GM23248 (cell line): ENCODE measurements at regions not wholly inside any gene's neighbourhood (a gene's known extent, or its start where the extent isn't known, plus 50 kb on each side); places are given as distances from the start of the nearest gene placed in this dataset.

ENCODE experiments used
- DNase-seq: peaks from one replicate; pipeline ENCODE4 v3.0.0-alpha.2; 2015
- H2AFZ ChIP-seq: fragments of 200-600 bp; sonication (generic); 2 replicates; pipeline ENCODE4 v1.6.1; 2016; ENCODE audit warnings: antibody characterized with exemption
- H3F3A ChIP-seq: fragments of 200-600 bp; sonication (generic); 2 replicates; pipeline ENCODE4 v1.6.1; 2016; ENCODE audit warnings: mild to moderate bottlenecking, antibody characterized with exemption, mixed run types; ENCODE audit not compliant: insufficient read depth
- H3K27ac ChIP-seq: fragments of 200-600 bp; sonication (generic); 2 replicates; pipeline ENCODE4 v1.5.1; 2016; ENCODE audit warnings: mild to moderate bottlenecking
- H3K27me3 ChIP-seq: fragments of 200-600 bp; sonication (generic); replicated peaks from 2 replicates; pipeline ENCODE4 v1.6.1; 2016; ENCODE audit warnings: mild to moderate bottlenecking; ENCODE audit not compliant: insufficient read depth
- H3K36me3 ChIP-seq: fragments of 200-600 bp; sonication (generic); 2 replicates; pipeline ENCODE4 v1.6.1; 2016; ENCODE audit warnings: low read depth, mild to moderate bottlenecking
- H3K4me1 ChIP-seq: fragments of 200-600 bp; sonication (generic); 2 replicates; pipeline ENCODE4 v1.6.1; 2016; ENCODE audit warnings: mild to moderate bottlenecking; ENCODE audit not compliant: insufficient read depth
- H3K4me2 ChIP-seq: fragments of 200-600 bp; sonication (generic); one replicate; pipeline ENCODE4 v1.6.1; 2016; ENCODE audit warnings: mild to moderate bottlenecking; ENCODE audit not compliant: unreplicated experiment
- H3K4me3 ChIP-seq: fragments of 200-600 bp; sonication (generic); 2 replicates; pipeline ENCODE4 v1.5.1; 2016; ENCODE audit warnings: mild to moderate bottlenecking
- H3K79me2 ChIP-seq: fragments of 200-600 bp; sonication (generic); 2 replicates; pipeline ENCODE4 v1.6.1; 2016; ENCODE audit warnings: mild to moderate bottlenecking; ENCODE audit not compliant: insufficient read depth
- H3K9ac ChIP-seq: fragments of 200-600 bp; sonication (generic); 2 replicates; pipeline ENCODE4 v1.6.1; 2016; ENCODE audit warnings: mild to moderate bottlenecking
- H3K9me2 ChIP-seq: fragments of 200-600 bp; sonication (generic); 2 replicates; pipeline ENCODE4 v1.6.1; 2016; ENCODE audit warnings: mixed run types, mild to moderate bottlenecking, moderate library complexity; ENCODE audit not compliant: insufficient read depth
- H3K9me3 ChIP-seq: fragments of 200-600 bp; sonication (generic); one replicate; pipeline ENCODE4 v1.6.1; 2017; ENCODE audit warnings: low read depth
- H4K20me1 ChIP-seq: fragments of 200-600 bp; sonication (generic); 2 replicates; pipeline ENCODE4 v1.6.0; 2016; ENCODE audit not compliant: insufficient read depth
- EZH2 ChIP-seq: fragments of 200-600 bp; sonication (generic); IDR thresholded peaks from 2 replicates; pipeline ENCODE4 v1.6.1; 2018; ENCODE audit warnings: antibody characterized with exemption, mild to moderate bottlenecking; ENCODE audit not compliant: insufficient read depth, poor library complexity, severe bottlenecking
- EZH2phosphoT487 ChIP-seq: fragments of 200-600 bp; sonication (generic); IDR thresholded peaks from 2 replicates; pipeline ENCODE4 v1.6.1; 2018; ENCODE audit warnings: antibody characterized with exemption, moderate library complexity, mild to moderate bottlenecking, low read depth; ENCODE audit not compliant: insufficient read depth
- WGBS, 2 experiments: methylation state at CpG; one replicate each; pipeline ENCODE4 v1.1.6; 2015 to 2017; ENCODE audit warnings: low lambda C conversion rate in 2 of 2, low coverage in 1 of 2; ENCODE audit errors: missing lambda C conversion rate in 2 of 2; 5-methylcytosine and 5-hydroxymethylcytosine counted together
- in situ Hi-C: fragments of 300-500 bp; cut with MboI; formaldehyde crosslinking; loops from 2 replicates; pipeline ENCODE4 v1.15.0; 2020

- Histone ChIP-seq H3K9me3 (no peaks in the 10 kb centered on the region), H4K20me1 (no peaks in the 10 kb centered on the region), H3K36me3 (no peaks in the 10 kb centered on the region), H3K4me2 (no peak overlapping the region), H3K9ac (no peak overlapping the region), H3K27me3 (no peaks in the 10 kb centered on the region), H3K9me2 (no peaks in the 10 kb centered on the region), H3F3A (no peaks in the 10 kb centered on the region), H2AFZ (no peak overlapping the region), H3K4me1 (no peaks in the 10 kb centered on the region), H3K79me2 (no peaks in the 10 kb centered on the region), H3K4me3 (no peak overlapping the region), H3K27ac (no peak overlapping the region)
- no peak for DNase-seq
- no peak for TF ChIP-seq EZH2
- TF ChIP-seq EZH2phosphoT487: no peak
- in situ Hi-C loops: no loop called here
- WGBS, 2 experiments: 31 to 33% methylated on average over 3 of the region's 3 CpGs
Measured at GRCh38 chr10:45147000-45147399, 146.3 kb downstream of the ZNF22 start.

GRCh38 chr10:45150997-45151396, 150.3 kb downstream of the ZNF22 start:
- Histone ChIP-seq H3K36me3 (no peaks in the 10 kb centered on the region), H3K27me3 (no peaks in the 10 kb centered on the region), H3F3A (no peaks in the 10 kb centered on the region), H3K4me1 (no peaks in the 10 kb centered on the region), H4K20me1 (no peaks in the 10 kb centered on the region), H3K27ac (no peak overlapping the region), H2AFZ (no peak overlapping the region), H3K4me3 (no peak overlapping the region), H3K9me3 (no peaks in the 10 kb centered on the region), H3K79me2 (no peaks in the 10 kb centered on the region), H3K9ac (no peak overlapping the region), H3K9me2 (no peaks in the 10 kb centered on the region), H3K4me2 (no peak overlapping the region)
- TF ChIP-seq EZH2 (no peak), EZH2phosphoT487 (no peak)
- no peak for DNase-seq
- 73 to 79% methylated on average over 9 of the region's 9 CpGs for WGBS, 2 experiments
- in situ Hi-C loops: no loop called here

GRCh38 chr10:45151467-45152214, 150.9 kb downstream of the ZNF22 start:
- Histone ChIP-seq H3K36me3 (no peaks in the 10 kb centered on the region), H3K9me3 (no peaks in the 10 kb centered on the region), H3K27me3 (no peaks in the 10 kb centered on the region), H3K4me1 (no peaks in the 10 kb centered on the region), H3K9me2 (no peaks in the 10 kb centered on the region), H3F3A (no peaks in the 10 kb centered on the region), H3K4me2 (no peak overlapping the region), H3K4me3 (no peak overlapping the region), H3K79me2 (no peaks in the 10 kb centered on the region), H4K20me1 (no peaks in the 10 kb centered on the region), H3K9ac (no peak overlapping the region), H2AFZ (no peak overlapping the region), H3K27ac (no peak overlapping the region)
- in situ Hi-C loops: no loop called here
- 69 to 73% methylated on average over 14 to 18 of the region's 18 CpGs for WGBS, 2 experiments
- TF ChIP-seq EZH2 (no peak), EZH2phosphoT487 (no peak)
- DNase-seq: no peak

- no peak for DNase-seq
- no peak overlapping the region for H2AFZ ChIP-seq
Measured at GRCh38 chr10:45152726-45153125, 152.0 kb downstream of the ZNF22 start.

More at GRCh38 chr10:45152726-45153125, 152.0 kb downstream of the ZNF22 start:
- Histone ChIP-seq H3K4me1 (no peaks in the 10 kb centered on the region), H4K20me1 (no peaks in the 10 kb centered on the region), H3K79me2 (no peaks in the 10 kb centered on the region), H3K9ac (no peak overlapping the region), H3K27ac (no peak overlapping the region), H3K4me2 (no peak overlapping the region), H3F3A (no peaks in the 10 kb centered on the region), H3K4me3 (no peak overlapping the region), H3K9me3 (no peaks in the 10 kb centered on the region), H3K9me2 (no peaks in the 10 kb centered on the region), H3K36me3 (no peaks in the 10 kb centered on the region), H3K27me3 (no peaks in the 10 kb centered on the region)
- in situ Hi-C loops: no loop called here
- TF ChIP-seq EZH2 (no peak), EZH2phosphoT487 (no peak)
- WGBS, 2 experiments: 51 to 56% methylated on average over 3 of the region's 3 CpGs
